ENCODE measurements at regions not wholly inside any gene's neighbourhood (a gene's known extent, or its start where the extent isn't known, plus 50 kb on each side); places are given as distances from the start of the nearest gene placed in this dataset.

DNA sequence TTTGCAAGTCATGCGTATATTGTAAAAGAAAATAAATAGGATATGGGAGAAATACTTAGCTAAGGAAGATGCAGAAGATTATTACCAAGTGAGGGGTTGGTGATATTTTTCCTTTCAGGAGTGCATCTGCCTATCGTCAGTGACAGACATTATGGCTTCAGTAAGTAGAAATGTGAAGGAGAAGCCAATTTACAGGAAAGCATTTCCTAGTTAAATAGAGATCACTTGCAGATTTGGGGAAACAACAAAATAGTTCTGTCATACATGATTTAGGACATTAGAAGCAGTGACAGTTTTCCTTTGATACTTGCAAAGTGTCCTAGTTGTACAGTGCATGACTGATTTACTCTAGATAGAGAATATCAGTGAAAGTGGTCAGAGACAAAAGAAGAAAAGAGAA lies 747.8 kb upstream of the KLHL1 start:
- POLR2A ChIA-PET: no interaction called here
- intact Hi-C loops (cut with DNase I, micrococcal nuclease): no loop called here
- H3K4me1 Mint-ChIP-seq: no peaks in the 10 kb centered on the region

DNA sequence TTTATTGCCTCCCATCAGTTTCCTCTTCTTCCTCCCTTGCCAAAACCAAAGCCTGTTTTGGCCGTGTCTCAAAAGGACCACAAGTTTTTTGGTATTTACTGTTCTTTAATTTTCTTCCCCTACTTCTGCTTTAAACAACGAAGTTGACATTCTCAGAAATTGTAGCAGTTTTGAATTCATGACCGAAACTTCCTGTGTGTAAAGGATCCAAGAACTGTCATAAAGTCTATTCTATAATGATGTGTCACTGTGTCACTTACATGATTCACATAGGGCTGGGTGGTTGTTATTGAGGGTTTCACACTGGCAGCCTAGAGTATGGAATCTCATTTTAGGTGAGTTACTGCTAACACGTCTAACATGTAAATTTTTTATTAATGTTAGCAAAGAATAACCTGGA lies 741.0 kb upstream of the KLHL1 start:
- H3K27ac Mint-ChIP-seq: no peak overlapping the region
- H3K27me3 Mint-ChIP-seq: no peaks in the 10 kb centered on the region
- ATAC-seq: peak; percentile 88
- H3K9me3 Mint-ChIP-seq (ENCODE audit: low read depth): no peaks in the 10 kb centered on the region
- DNase-seq: no peak
- no peaks in the 10 kb centered on the region for H3K36me3 Mint-ChIP-seq (ENCODE audit: low read depth)
- no peaks in the 10 kb centered on the region for H3K4me1 Mint-ChIP-seq
- ChIA-PET POLR2A (no interaction called here), CTCF (no interaction called here)
- intact Hi-C loops (cut with DNase I, micrococcal nuclease): no loop called here
- no peak overlapping the region for H3K4me3 Mint-ChIP-seq

More for the DNA sequence above, 747.8 kb upstream of the KLHL1 start:
- ATAC-seq (no peak), DNase-seq (no peak)
- H3K36me3 Mint-ChIP-seq (ENCODE audit: low read depth): no peaks in the 10 kb centered on the region
- H3K4me3 Mint-ChIP-seq: no peak overlapping the region
- H3K27ac Mint-ChIP-seq: no peak overlapping the region
- H3K27me3 Mint-ChIP-seq: no peaks in the 10 kb centered on the region
- peaks cover 3% of the 10 kb centered on the region for H3K9me3 Mint-ChIP-seq (ENCODE audit: low read depth)
- CTCF ChIA-PET: no interaction called here

DNA sequence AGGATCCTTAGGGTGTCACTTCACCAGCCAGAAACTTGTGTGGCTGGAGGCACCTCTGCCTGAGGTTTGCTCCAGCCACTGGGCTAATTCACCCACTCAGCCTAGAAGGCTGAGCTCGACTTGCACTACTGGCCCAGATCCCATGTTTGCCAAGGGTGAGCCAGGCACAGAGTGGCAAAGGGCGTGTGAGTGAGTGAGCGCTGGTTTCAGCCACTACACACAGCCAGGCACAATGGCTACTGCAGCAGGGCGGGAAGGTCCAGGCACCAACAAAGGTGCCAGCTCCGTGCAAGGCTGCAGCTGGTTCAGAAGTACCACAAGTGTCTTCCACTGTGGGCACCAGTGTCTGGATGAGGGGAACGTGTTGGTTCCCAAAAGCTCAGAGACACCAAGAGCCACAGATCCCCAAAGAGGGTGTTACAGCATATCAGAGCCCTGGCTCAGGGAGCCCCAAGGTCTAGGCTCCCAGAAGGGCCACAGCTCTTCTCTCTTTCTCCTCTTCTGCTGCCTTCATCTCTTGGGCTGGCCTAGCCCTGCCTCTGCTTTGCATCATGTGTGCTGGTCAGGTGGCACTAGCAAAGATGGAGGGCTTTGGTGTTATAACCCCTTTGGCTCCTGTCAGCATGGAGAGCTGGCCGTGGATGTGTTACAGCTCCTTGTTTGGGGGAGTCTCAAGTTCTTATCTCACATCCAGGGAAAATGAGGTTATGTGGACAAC lies 736.3 kb upstream of the KLHL1 start:
- DNase-seq: no peak
- POLR2A ChIA-PET: no interaction called here
- intact Hi-C loops (cut with DNase I, micrococcal nuclease): no loop called here
- Mint-ChIP-seq H3K27me3 (no peaks in the 10 kb centered on the region), H3K36me3 (ENCODE audit: low read depth) (no peaks in the 10 kb centered on the region), H3K27ac (no peak overlapping the region), H3K4me1 (no peaks in the 10 kb centered on the region), H3K9me3 (ENCODE audit: low read depth) (no peaks in the 10 kb centered on the region), H3K4me3 (no peak overlapping the region)
- CTCF ChIA-PET: no interaction called here
- ATAC-seq: no peak

DNA sequence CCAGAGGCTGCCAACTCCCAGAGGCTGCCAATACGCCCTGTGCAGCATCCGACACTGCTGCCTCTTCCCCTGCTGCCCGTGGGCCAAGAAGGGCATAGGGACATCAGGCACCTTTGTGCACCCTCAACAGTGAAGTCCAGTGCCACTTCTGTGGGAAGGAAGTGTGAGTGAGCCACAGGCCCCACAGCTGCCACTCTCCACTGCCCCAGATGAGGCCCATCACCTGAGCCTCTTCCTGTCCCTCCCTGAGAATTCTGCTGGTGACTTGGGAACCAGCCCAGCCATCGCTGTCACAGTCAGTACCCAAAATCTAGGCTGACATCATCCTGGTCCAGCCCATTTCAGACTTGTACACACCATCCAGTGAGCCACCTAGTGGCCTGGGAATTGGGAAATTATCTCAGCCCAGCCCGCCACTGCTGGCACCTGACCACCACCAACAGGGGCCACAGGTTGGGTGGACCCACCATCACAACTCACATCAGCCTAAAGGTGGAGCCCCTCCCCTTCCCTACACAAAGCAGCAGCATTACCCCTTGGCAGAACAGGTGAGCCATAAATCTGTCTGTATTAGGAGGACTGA lies 733.9 kb upstream of the KLHL1 start:
- Mint-ChIP-seq H3K36me3 (ENCODE audit: low read depth) (no peaks in the 10 kb centered on the region), H3K27ac (no peak overlapping the region), H3K27me3 (no peaks in the 10 kb centered on the region), H3K4me1 (no peaks in the 10 kb centered on the region), H3K4me3 (no peak overlapping the region), H3K9me3 (ENCODE audit: low read depth) (no peaks in the 10 kb centered on the region)
- ChIA-PET POLR2A (no interaction called here), CTCF (no interaction called here)
- ATAC-seq (no peak), DNase-seq (no peak)
- intact Hi-C loops (cut with DNase I, micrococcal nuclease): no loop called here

DNA sequence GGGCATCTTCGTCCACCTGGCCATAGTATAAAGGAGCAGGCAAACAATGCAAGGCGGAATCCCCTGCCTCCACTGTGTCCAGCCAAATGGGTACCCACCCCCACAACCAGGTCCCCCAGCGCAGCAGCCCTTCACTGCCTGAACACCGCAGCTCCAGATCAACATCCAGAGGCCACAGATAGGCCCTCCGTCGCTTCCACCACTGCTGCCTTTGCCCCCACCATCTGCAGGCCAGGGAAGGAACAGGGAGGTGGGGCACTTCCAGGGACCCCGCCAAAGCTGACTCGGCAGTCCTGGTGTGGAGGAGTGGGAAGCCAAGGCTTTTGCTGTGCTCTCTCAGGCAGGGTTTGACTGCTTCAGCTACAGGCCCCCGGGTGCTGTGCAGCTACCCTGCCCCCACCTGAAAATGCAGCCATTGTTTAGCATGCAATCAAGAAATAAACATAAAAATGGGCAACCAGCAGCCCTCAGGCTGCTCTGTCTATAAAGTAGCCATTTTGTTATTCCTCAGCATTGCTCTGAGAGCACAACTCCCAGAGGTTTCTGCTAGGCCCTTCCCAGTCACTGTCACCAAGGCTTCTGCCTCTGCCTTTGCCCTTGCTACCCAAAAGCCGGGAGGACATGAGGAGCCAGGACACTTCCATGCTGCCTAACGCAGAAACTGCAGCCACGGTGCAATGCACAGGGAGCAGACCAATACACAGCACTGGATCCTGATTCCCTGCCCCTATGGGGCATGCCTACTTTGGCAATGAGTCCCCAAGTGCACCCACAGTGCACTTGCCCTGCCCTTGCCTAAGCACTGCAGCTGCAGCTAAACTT lies 733.2 kb upstream of the KLHL1 start:
- no peaks in the 10 kb centered on the region for H3K9me3 Mint-ChIP-seq (ENCODE audit: low read depth)
- intact Hi-C loops (cut with DNase I, micrococcal nuclease): no loop called here
- H3K36me3 Mint-ChIP-seq (ENCODE audit: low read depth): no peaks in the 10 kb centered on the region
- H3K4me3 Mint-ChIP-seq: no peak overlapping the region
- POLR2A ChIA-PET: no interaction called here
- H3K4me1 Mint-ChIP-seq: no peaks in the 10 kb centered on the region
- DNase-seq (no peak), ATAC-seq (no peak)
- H3K27me3 Mint-ChIP-seq: no peaks in the 10 kb centered on the region
- H3K27ac Mint-ChIP-seq: no peak overlapping the region
- CTCF ChIA-PET: no interaction called here

DNA sequence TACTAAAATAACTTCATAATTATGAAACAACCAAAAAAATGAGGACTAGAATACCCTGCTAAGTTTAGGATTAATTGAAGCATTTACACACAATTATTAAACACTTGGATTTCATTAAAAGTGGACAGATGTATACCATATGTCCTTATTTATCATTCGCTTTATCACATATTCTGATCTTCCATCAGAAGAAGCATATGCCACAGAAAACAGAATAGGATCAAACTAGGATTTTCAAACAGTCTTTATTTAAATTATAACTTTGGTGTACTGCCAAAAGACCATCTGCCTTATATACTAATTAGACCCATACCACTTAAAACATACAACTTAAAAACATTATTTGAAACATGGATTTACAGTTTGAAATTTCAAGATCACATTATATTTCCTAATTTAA lies 727.1 kb upstream of the KLHL1 start:
- Mint-ChIP-seq H3K9me3 (ENCODE audit: low read depth) (no peaks in the 10 kb centered on the region), H3K27ac (no peak overlapping the region), H3K27me3 (no peaks in the 10 kb centered on the region), H3K4me3 (no peak overlapping the region), H3K4me1 (no peaks in the 10 kb centered on the region), H3K36me3 (ENCODE audit: low read depth) (no peaks in the 10 kb centered on the region)
- CTCF ChIA-PET: no interaction called here
- ATAC-seq (no peak), DNase-seq (no peak)
- intact Hi-C loops (cut with DNase I, micrococcal nuclease): no loop called here
- POLR2A ChIA-PET: no interaction called here

DNA sequence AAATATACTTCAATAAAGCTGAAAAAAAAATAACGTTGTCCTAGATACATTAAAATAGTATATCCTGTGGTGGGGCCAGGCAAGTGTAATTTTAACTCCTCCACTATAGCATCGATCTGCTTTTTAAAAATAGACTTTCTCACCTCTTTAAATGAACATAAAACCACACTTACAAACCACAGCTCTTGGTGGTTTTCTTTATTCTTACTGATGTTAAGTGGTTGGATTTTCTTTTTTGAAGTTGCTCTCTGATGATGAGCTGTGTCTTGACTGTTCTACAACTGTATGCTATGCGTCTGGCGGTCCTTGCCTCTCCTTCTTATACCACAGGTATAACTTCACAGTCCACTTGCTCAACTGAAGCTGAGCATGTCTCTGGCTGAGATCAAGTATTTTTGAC lies 721.5 kb upstream of the KLHL1 start:
- DNase-seq: no peak
- Mint-ChIP-seq H3K4me1 (no peaks in the 10 kb centered on the region), H3K4me3 (no peak overlapping the region), H3K36me3 (ENCODE audit: low read depth) (no peaks in the 10 kb centered on the region), H3K27ac (no peak overlapping the region), H3K9me3 (ENCODE audit: low read depth) (no peaks in the 10 kb centered on the region), H3K27me3 (no peaks in the 10 kb centered on the region)
- CTCF ChIA-PET: no interaction called here
- POLR2A ChIA-PET: no interaction called here
- no peak for ATAC-seq
- intact Hi-C loops (cut with DNase I, micrococcal nuclease): no loop called here

DNA sequence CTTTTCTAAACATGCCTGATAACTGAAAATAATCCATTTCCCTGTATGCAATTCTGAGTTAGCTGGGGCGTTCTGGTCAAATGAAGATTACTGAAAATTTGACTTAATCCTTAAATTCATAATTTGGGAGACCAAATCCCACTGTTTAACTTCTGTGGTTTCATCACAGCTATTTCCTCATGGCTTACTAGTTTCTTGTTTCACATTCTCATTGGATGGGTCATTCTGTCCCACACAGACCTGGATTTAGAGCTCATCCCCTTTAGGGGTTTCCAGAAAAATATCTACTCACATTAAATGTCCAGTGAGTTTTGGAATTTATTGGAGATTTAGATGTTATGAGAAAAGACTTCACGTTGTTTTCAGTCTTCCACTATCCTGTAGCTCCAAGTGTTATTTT lies 709.3 kb upstream of the KLHL1 start:
- no peak for DNase-seq
- CTCF ChIA-PET: no interaction called here
- intact Hi-C loops (cut with DNase I, micrococcal nuclease): no loop called here
- POLR2A ChIA-PET: no interaction called here
- no peak for ATAC-seq
- H3K4me1 Mint-ChIP-seq: no peaks in the 10 kb centered on the region
- no peaks in the 10 kb centered on the region for H3K9me3 Mint-ChIP-seq (ENCODE audit: low read depth)
- no peaks in the 10 kb centered on the region for H3K36me3 Mint-ChIP-seq (ENCODE audit: low read depth)
- no peaks in the 10 kb centered on the region for H3K27me3 Mint-ChIP-seq
- no peak overlapping the region for H3K27ac Mint-ChIP-seq
- H3K4me3 Mint-ChIP-seq: no peak overlapping the region

DNA sequence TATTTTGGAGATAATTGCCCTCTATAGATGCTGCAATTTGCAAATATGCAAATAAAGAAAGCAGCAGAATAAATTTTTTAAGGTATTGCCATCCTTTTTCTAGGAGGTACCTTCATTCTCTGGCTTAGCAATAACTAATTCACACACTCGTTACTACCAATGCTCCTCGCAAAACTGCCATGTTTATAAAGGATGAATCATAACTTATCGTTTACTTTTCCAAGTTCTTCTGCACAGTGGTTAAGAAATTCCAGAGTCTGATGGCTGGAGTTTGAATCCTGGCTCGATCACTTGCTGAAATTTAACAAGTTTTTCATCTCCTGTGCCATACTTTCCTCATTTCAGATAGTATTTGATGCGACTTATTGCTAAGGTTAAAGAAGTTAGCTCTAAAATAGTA lies 708.6 kb upstream of the KLHL1 start:
- Mint-ChIP-seq H3K9me3 (ENCODE audit: low read depth) (no peaks in the 10 kb centered on the region), H3K36me3 (ENCODE audit: low read depth) (no peaks in the 10 kb centered on the region), H3K4me3 (no peak overlapping the region), H3K27me3 (no peaks in the 10 kb centered on the region), H3K27ac (no peak overlapping the region), H3K4me1 (no peaks in the 10 kb centered on the region)
- DNase-seq (no peak), ATAC-seq (no peak)
- intact Hi-C loops (cut with DNase I, micrococcal nuclease): no loop called here
- ChIA-PET CTCF (no interaction called here), POLR2A (no interaction called here)

DNA sequence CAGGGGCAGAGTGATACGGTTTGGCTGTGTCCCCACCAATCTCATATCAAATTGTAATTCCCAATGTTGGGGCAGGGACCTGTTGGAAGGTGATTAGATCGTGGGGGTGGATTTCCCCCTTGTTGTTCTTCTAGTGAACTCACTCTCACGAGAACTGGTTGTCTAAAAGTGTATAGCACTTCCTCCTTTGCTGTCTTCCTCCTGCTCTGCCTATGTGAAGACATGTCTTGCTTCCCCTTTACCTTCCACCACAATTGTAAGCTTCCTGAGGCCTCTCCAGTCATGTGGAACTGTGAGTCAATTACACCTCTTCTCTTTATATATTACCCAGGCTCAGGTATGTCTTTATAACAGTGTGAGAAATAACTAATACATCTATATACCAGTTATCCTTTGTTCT lies 706.4 kb upstream of the KLHL1 start:
- H3K27me3 Mint-ChIP-seq: no peaks in the 10 kb centered on the region
- DNase-seq (no peak), ATAC-seq (no peak)
- ChIA-PET CTCF (no interaction called here), POLR2A (interaction anchor here (0.5 kb wide), 1 partner anchor 140 kb away, joined by 13 read pairs; no protein-coding TSS in a partner anchor)
- no peaks in the 10 kb centered on the region for H3K36me3 Mint-ChIP-seq (ENCODE audit: low read depth)
- intact Hi-C loops (cut with DNase I, micrococcal nuclease): no loop called here
- H3K9me3 Mint-ChIP-seq (ENCODE audit: low read depth): peaks cover 2% of the 10 kb centered on the region
- H3K27ac Mint-ChIP-seq: no peak overlapping the region
- no peaks in the 10 kb centered on the region for H3K4me1 Mint-ChIP-seq
- no peak overlapping the region for H3K4me3 Mint-ChIP-seq

DNA sequence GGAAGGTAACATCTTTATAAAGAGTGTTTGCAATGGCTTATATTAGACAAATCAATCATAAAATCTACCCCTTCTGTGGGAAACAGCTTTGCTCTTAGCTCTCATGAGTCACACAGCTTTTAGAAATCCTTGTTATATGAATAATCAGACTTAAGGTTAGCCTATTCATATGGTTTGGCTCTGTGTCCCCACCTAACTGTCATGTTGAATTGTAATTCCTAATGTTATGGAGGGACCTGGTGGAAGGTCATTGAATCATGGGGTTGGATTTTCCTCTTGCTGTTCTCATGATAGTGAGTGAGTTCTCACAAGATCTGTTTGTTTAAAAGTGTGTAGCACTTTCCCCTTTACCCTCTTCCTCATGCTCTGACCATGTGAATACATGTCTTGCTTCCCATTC lies 704.2 kb upstream of the KLHL1 start:
- peaks cover 5% of the 10 kb centered on the region for H3K9me3 Mint-ChIP-seq (ENCODE audit: low read depth)
- no peaks in the 10 kb centered on the region for H3K36me3 Mint-ChIP-seq (ENCODE audit: low read depth)
- no peaks in the 10 kb centered on the region for H3K27me3 Mint-ChIP-seq
- DNase-seq (no peak), ATAC-seq (no peak)
- H3K4me3 Mint-ChIP-seq: no peak overlapping the region
- ChIA-PET CTCF (no interaction called here), POLR2A (no interaction called here)
- intact Hi-C loops (cut with DNase I, micrococcal nuclease): no loop called here
- H3K27ac Mint-ChIP-seq: no peak overlapping the region
- no peaks in the 10 kb centered on the region for H3K4me1 Mint-ChIP-seq

DNA sequence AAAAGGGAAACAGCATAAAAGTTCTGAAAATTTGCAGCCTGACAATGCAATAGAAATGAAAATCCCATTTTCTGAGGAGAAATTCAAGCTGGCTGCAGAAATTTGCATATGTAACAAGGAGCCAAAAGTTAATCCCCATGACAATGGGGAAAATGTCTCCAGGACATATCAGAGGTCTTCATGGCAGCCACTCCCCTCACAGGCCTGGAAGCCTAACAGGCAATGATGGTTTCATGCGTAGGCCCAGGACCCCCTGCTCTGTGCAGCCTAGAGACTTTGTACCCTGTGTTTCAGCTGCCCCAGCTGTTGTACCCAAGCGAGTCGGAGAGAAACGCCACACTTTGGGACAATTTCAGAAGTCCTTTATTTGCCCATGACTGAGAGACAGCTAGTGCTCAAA lies 701.3 kb upstream of the KLHL1 start:
- no peak for ATAC-seq
- Mint-ChIP-seq H3K4me1 (no peaks in the 10 kb centered on the region), H3K9me3 (ENCODE audit: low read depth) (peaks cover 8% of the 10 kb centered on the region)

More for the DNA sequence above, 701.3 kb upstream of the KLHL1 start:
- Mint-ChIP-seq H3K27ac (no peak overlapping the region), H3K36me3 (ENCODE audit: low read depth) (no peaks in the 10 kb centered on the region), H3K27me3 (no peaks in the 10 kb centered on the region), H3K4me3 (no peak overlapping the region)
- ChIA-PET POLR2A (no interaction called here), CTCF (no interaction called here)
- DNase-seq: no peak
- intact Hi-C loops (cut with DNase I, micrococcal nuclease): no loop called here
